Neural progenitor cell (in vitro differentiated cells): ENCODE measurements at regions not wholly inside any gene's neighbourhood (a gene's known extent, or its start where the extent isn't known, plus 50 kb on each side); places are given as distances from the start of the nearest gene placed in this dataset.

ENCODE experiments used
- EZH2 ChIP-seq: fragments of 200-600 bp; sonication (generic); IDR thresholded peaks from 2 replicates; pipeline ENCODE4 v1.6.1; 2017; ENCODE audit warnings: antibody characterized with exemption, mild to moderate bottlenecking, moderate library complexity
- TF ChIP-seq, protein P1 (sequence below): fragments of 200-600 bp; sonication (generic); IDR thresholded peaks from 2 replicates; pipeline ENCODE4 v1.5.1; 2017; ENCODE audit warnings: antibody characterized with exemption, mild to moderate bottlenecking

DNA sequence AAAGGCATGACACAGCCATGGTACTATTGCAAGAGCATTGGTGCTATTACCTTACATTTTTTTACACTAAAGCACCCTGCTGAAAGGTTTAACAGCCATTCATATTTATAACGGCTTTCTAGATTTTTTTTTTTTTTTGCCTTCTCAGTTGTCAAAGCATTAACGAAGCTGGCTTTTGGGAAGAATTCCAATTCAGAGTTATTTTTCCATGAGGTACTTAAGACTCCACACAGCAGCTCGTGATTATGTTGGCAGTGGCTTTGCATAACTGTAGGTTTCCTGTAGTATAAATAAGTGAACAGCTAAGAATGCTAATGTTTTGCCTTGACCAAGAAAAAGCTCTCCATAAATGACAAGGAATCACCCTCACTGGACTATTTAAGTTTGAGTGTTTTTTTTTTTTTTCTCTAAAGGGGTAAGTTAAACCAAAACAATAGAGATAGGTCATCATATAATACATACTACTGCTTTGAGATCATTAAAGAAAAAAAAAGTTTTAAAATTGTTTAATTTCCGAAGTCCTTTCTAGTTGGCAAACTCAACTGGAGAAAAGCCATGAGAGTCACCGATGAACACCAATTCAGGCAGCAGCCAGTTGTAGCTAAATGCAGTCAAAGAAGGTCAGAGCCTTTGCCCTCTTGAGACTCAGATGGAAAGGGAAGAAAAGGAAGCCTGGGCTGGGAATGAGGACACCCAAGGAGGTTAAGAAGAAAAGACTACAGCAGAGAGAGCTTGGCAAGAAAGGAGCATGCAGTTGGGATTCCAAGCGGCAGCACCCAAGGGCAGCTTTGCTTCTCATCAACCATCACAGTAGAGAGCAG is 187.4 kb upstream of the NCKAP5 start:
- no peak for TF ChIP-seq EZH2
- TF ChIP-seq, protein P1, sequence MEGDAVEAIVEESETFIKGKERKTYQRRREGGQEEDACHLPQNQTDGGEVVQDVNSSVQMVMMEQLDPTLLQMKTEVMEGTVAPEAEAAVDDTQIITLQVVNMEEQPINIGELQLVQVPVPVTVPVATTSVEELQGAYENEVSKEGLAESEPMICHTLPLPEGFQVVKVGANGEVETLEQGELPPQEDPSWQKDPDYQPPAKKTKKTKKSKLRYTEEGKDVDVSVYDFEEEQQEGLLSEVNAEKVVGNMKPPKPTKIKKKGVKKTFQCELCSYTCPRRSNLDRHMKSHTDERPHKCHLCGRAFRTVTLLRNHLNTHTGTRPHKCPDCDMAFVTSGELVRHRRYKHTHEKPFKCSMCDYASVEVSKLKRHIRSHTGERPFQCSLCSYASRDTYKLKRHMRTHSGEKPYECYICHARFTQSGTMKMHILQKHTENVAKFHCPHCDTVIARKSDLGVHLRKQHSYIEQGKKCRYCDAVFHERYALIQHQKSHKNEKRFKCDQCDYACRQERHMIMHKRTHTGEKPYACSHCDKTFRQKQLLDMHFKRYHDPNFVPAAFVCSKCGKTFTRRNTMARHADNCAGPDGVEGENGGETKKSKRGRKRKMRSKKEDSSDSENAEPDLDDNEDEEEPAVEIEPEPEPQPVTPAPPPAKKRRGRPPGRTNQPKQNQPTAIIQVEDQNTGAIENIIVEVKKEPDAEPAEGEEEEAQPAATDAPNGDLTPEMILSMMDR, result no peak
